Activated CD8-positive, alpha-beta memory T cell treated with anti-CD3 and anti-CD28 coated beads, Interleukin-2, amount 10 ng/mL, durations not matched to agents 7 days and 5 days (primary cell): ENCODE measurements at regions not wholly inside any gene's neighbourhood (a gene's known extent, or its start where the extent isn't known, plus 50 kb on each side); places are given as distances from the start of the nearest gene placed in this dataset.

Source experiments
- ATAC-seq: fragments of 150-1000 bp; cut with Tn5 transposase; one replicate; pipeline ENCODE4 v1.10.0; 2021; ENCODE audit warnings: moderate library complexity
- CTCF ChIA-PET: fragments of 350-600 bp; sonication (Branson Sonifier 250); formaldehyde crosslinking; loops from one replicate; lab custom pipeline; 2021; ENCODE audit warnings: antibody characterized with exemption; lab: Charles Lee
- DNase-seq: peaks from one replicate; pipeline ENCODE4 v3.0.0-alpha.2; 2020
- H3K27ac Mint-ChIP-seq: one replicate; pipeline ENCODE4 v1.8.0; 2021; ENCODE audit warnings: mild to moderate bottlenecking, mixed read lengths
- H3K27me3 Mint-ChIP-seq: one replicate; pipeline ENCODE4 v1.8.0; 2021; ENCODE audit warnings: mixed read lengths
- H3K36me3 Mint-ChIP-seq: one replicate; pipeline ENCODE4 v1.8.0; 2021; ENCODE audit warnings: mild to moderate bottlenecking, mixed read lengths
- H3K4me1 Mint-ChIP-seq: one replicate; pipeline ENCODE4 v1.8.0; 2021; ENCODE audit warnings: mixed read lengths
- H3K4me3 Mint-ChIP-seq: one replicate; pipeline ENCODE4 v1.8.0; 2021; ENCODE audit warnings: mild to moderate bottlenecking, moderate library complexity, mixed read lengths
- H3K9me3 Mint-ChIP-seq: one replicate; pipeline ENCODE4 v1.8.0; 2022; ENCODE audit warnings: low read depth, mixed read lengths

DNA sequence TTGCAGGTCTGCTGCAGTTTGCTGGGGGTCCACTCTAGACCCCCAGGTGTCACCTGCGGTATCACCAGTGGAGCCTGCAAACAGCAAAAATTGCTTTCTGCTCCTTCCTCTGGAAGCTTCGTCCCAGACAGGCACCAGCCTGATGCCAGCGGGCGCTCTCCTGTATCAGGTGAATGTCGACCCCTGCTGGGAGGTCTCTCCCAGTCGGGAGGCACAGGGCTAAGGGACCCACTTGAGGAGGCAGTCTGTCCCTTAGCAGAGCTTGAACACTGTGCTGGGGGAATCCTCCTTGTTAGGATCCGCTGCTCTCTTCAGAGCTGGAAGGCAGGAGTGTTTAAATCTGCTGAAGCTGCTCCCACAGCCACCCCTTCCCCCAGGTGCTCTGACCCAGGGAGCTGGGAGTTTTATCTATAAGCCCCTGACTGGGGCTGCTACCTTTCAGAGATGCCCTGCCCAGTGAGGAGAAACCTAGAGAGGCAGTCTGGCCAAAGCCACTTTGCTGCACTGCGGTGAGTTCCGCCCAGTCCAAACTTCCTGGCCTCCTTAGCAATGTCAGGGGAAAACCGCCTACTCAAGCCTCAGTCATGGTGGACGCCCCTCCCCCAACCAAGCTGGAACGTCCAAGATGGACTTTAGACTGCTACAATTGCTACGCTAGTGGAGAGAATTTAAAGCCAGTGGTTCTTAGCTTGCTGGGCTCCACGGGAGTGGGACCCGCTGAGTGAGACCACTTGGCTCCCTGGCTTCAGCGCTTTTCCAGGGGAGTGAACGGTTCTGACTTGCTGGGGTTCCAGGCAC is 652.5 kb downstream of the KCNJ3 start:
- ATAC-seq = no peak
- H3K27me3 Mint-ChIP-seq = no peaks in the 10 kb centered on the region
- H3K27ac Mint-ChIP-seq = no peak overlapping the region
- no peaks in the 10 kb centered on the region for H3K36me3 Mint-ChIP-seq
- H3K4me1 Mint-ChIP-seq = no peaks in the 10 kb centered on the region
- no peak overlapping the region for H3K4me3 Mint-ChIP-seq
- no peak for DNase-seq
- H3K9me3 Mint-ChIP-seq = peaks cover 3% of the 10 kb centered on the region
- CTCF ChIA-PET = no interaction called here

DNA sequence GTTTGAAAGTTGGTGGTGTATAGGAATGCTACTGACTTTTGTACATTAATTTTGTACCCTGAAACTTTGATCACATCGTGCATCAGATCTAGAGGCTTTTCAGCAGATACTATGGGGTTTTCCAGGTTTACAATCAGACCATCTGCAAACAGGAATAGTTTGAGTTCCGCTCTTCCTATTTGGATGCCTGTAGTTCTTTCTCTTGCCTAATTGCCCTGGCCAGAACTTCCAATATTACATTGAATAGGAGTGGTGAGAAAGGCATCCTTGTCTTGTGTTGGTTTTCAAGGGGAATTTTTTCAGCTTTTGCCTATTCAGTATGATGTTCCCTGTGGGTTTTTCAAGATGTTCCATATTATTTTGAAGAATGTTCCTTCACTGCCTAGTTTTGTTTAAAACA is 633.5 kb downstream of the KCNJ3 start:
- Mint-ChIP-seq H3K9me3 (peaks cover 2% of the 10 kb centered on the region), H3K4me1 (no peaks in the 10 kb centered on the region), H3K27me3 (no peaks in the 10 kb centered on the region), H3K36me3 (no peaks in the 10 kb centered on the region), H3K27ac (no peak overlapping the region), H3K4me3 (no peak overlapping the region)
- DNase-seq (no peak), ATAC-seq (no peak)
- CTCF ChIA-PET = no interaction called here

DNA sequence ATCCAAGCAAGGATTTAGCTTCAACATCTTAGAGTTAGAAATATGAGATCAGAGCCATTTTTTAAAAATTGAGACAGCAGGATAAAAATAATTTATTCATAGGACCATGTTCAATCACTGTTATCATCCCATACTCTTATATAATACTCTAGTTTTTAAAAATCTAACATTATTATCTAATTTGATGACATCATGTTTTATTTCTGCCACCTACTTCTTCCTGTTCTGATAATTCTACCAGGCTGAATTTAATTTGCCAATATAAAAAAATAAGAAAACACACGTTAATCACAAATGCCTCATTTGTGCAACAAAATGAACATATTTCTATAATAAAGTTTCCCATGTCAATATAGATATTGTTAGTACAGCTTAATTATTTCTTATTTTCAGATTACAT is 621.7 kb downstream of the KCNJ3 start:
- Mint-ChIP-seq H3K27ac (no peak overlapping the region), H3K4me3 (no peak overlapping the region), H3K27me3 (no peaks in the 10 kb centered on the region), H3K36me3 (no peaks in the 10 kb centered on the region), H3K9me3 (no peaks in the 10 kb centered on the region), H3K4me1 (no peaks in the 10 kb centered on the region)
- ATAC-seq (no peak), DNase-seq (no peak)
- CTCF ChIA-PET = no interaction called here

DNA sequence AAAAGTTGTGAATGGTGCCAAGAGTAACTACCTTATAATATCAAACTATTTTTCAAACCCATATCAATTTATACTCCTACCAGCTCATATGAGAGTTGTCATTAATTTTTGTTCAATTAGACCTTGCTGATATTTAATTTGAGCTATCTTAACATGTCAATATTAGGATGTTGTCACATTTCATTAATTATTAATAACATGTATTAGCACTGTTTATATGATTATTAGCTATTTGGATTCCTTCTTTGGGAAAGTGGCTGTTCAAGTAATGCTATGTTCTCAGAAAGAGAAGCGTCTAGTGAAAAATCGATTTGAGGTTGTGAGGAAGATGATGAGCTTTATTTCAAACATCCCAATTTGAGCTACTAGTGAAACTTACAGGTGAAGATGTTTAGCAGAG is 620.2 kb downstream of the KCNJ3 start:
- Mint-ChIP-seq H3K4me3 (no peak overlapping the region), H3K27me3 (no peaks in the 10 kb centered on the region), H3K4me1 (no peaks in the 10 kb centered on the region), H3K36me3 (no peaks in the 10 kb centered on the region), H3K27ac (no peak overlapping the region), H3K9me3 (no peaks in the 10 kb centered on the region)
- DNase-seq (no peak), ATAC-seq (no peak)
- CTCF ChIA-PET = no interaction called here

DNA sequence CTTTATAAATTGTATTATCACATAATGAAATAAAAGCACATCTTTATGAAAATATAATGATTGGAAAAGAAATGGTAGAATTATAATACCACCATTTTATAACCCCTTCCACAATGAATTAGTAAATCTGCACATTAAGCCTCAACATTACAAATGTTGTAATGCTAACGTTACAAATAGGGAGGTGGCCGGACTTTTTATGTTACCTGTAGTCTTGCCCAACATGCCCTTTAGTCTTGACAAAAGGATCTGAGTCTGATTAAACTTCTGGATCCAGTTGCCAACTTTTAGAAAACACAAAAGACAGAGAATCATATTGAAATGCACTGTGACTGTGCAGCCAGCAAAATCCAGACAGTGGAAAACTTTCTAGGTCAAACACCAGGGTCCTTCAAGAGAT is 617.3 kb downstream of the KCNJ3 start:
- H3K4me3 Mint-ChIP-seq = no peak overlapping the region
- no peak for DNase-seq
- no peaks in the 10 kb centered on the region for H3K27me3 Mint-ChIP-seq

DNA sequence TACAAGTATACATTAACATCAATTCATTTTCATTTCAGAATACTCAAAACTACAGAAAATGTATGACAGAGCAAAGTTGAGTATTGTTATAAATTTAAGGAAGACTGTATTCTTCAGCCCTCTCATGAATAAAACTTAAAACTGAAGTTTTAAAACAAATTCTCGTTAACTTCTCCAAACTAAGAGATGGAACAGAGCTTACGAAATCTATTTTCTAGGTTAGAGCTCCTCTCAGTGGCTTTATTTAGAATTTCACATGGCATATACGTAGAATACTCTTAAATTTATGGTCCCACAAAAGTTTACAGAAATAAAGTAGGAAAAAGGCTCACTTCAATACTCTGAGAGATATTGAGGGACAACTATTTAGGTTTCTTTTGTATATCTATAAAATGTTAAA is 612.1 kb downstream of the KCNJ3 start:
- CTCF ChIA-PET = no interaction called here
- no peaks in the 10 kb centered on the region for H3K36me3 Mint-ChIP-seq
- H3K27me3 Mint-ChIP-seq = no peaks in the 10 kb centered on the region
- H3K4me1 Mint-ChIP-seq = no peaks in the 10 kb centered on the region
- H3K9me3 Mint-ChIP-seq = no peaks in the 10 kb centered on the region
- no peak for DNase-seq
- no peak overlapping the region for H3K4me3 Mint-ChIP-seq
- no peak for ATAC-seq
- no peak overlapping the region for H3K27ac Mint-ChIP-seq

More for the DNA sequence above, 617.3 kb downstream of the KCNJ3 start:
- H3K36me3 Mint-ChIP-seq = no peaks in the 10 kb centered on the region
- CTCF ChIA-PET = no interaction called here
- no peak for ATAC-seq
- no peaks in the 10 kb centered on the region for H3K4me1 Mint-ChIP-seq
- H3K9me3 Mint-ChIP-seq = no peaks in the 10 kb centered on the region
- H3K27ac Mint-ChIP-seq = no peak overlapping the region

DNA sequence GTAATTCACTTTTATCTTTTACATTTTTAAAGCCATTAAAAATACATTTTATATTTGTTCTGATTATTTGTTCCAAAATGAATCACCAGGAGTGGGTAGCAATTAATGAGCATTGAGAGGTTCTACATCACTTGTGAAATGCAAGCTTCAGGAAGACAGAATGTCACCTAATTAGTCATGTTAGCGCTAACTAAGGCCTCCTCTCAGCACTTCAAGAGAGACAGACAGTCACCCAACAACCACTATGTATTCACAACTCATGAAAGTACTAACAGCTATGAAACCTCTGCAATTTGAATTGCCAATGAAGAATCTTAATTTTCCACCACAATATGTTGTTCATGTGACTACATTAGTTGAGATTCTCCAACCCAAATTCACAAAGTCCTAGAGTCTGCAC is 611.0 kb downstream of the KCNJ3 start:
- H3K4me1 Mint-ChIP-seq = no peaks in the 10 kb centered on the region
- H3K9me3 Mint-ChIP-seq = no peaks in the 10 kb centered on the region
- ATAC-seq (no peak), DNase-seq (no peak)
- H3K36me3 Mint-ChIP-seq = no peaks in the 10 kb centered on the region
- no peak overlapping the region for H3K27ac Mint-ChIP-seq
- CTCF ChIA-PET = no interaction called here
- no peaks in the 10 kb centered on the region for H3K27me3 Mint-ChIP-seq
- no peak overlapping the region for H3K4me3 Mint-ChIP-seq

DNA sequence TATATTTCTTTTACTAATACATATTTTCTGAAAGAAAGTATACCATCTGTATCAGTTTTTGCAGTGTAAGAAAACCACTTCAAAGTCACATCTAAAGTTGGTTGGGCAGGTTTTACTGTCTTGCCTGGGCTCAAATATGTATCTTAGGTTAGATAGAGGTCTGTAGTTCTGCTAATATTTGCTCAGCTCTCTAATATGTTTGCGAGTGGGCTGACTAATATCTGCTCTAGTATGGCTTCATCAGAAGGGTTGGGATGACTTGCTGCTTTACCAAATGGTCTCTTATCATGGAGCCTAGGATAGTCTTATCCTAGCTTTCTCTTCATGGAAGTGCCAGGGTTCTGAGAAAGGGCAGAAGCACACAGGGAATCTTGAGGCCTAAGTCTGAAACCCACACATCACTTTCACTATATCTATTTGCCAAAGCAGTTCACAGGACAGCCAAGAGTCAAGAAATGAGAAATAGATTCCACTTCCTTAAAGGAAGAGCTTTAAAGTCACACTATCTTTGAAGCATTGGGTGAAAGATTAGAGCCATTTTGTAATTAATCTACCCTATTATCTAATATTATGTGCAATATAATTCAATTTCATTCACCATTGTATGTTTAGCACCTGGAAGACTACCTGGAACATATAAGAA is 610.0 kb downstream of the KCNJ3 start:
- CTCF ChIA-PET = no interaction called here
- no peak for ATAC-seq

DNA sequence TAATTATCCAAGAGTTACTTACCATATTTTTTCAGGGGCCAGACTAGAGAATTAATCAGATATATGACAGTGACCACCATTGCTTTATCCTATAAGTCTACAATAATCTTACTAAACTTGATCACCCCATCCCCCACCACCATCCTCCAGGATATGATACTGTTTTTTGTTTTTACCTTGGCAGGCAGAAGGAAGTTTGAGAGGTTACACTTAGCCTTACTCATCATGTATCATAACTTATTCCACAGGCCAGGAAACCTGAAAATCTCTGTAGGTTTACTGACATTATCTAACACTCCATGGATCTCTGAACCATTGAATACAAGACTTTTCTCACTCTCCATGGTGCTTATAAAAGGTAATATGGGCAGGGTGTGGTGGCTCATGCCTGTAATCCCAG is 602.7 kb downstream of the KCNJ3 start:
- CTCF ChIA-PET = no interaction called here
- Mint-ChIP-seq H3K27me3 (no peaks in the 10 kb centered on the region), H3K36me3 (no peaks in the 10 kb centered on the region), H3K27ac (no peak overlapping the region), H3K4me3 (no peak overlapping the region), H3K4me1 (no peaks in the 10 kb centered on the region), H3K9me3 (no peaks in the 10 kb centered on the region)
- ATAC-seq = no peak
- DNase-seq = no peak

More for the DNA sequence above, 610.0 kb downstream of the KCNJ3 start:
- DNase-seq = no peak
- Mint-ChIP-seq H3K4me3 (no peak overlapping the region), H3K4me1 (no peaks in the 10 kb centered on the region), H3K27ac (no peak overlapping the region), H3K36me3 (no peaks in the 10 kb centered on the region), H3K9me3 (no peaks in the 10 kb centered on the region), H3K27me3 (no peaks in the 10 kb centered on the region)

DNA sequence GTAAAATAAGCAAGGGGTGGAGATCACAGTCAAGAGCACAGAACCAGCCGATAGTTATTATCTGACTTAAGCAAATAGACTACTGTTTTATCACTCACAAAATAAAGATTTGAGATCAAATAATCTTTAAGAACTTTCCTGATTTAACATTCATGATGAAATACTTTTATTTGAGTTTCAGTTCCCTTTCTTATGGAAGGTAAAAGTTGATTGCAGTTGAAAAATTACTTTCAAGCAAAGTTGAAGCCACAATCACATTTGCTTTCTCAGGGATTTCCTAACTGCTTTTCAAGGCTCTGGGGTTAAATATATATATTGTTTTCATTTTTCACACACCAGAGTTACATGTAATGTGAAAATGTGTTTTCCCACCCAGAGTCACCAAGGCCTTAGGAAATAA is 599.5 kb downstream of the KCNJ3 start:
- no peak for DNase-seq
- H3K4me1 Mint-ChIP-seq = no peaks in the 10 kb centered on the region
- no peak for ATAC-seq
- CTCF ChIA-PET = no interaction called here
- no peak overlapping the region for H3K27ac Mint-ChIP-seq
- no peaks in the 10 kb centered on the region for H3K9me3 Mint-ChIP-seq
- no peak overlapping the region for H3K4me3 Mint-ChIP-seq
- no peaks in the 10 kb centered on the region for H3K36me3 Mint-ChIP-seq
- H3K27me3 Mint-ChIP-seq = no peaks in the 10 kb centered on the region

DNA sequence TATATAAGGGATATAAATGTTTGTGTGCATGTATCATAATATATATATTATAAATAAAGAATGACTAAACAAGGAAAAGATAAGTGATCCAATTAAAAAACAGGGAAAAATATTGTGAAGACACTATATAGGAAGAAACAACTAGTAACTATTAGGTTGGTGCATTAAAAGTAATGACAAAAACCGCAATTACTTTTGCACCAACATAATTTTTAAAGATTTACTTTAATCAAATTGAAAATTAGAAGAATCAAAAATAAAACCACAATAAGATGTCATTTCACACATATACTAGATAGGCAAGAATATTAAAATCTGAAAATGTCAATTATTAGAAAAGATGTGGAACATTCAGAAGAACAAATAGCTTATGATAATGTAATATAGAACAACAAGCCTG is 595.9 kb downstream of the KCNJ3 start:
- ATAC-seq (no peak), DNase-seq (no peak)
- H3K27ac Mint-ChIP-seq = no peak overlapping the region
- H3K27me3 Mint-ChIP-seq = no peaks in the 10 kb centered on the region
- CTCF ChIA-PET = no interaction called here
- no peaks in the 10 kb centered on the region for H3K36me3 Mint-ChIP-seq
- H3K9me3 Mint-ChIP-seq = peaks cover 2% of the 10 kb centered on the region
- H3K4me3 Mint-ChIP-seq = no peak overlapping the region
- H3K4me1 Mint-ChIP-seq = no peaks in the 10 kb centered on the region

DNA sequence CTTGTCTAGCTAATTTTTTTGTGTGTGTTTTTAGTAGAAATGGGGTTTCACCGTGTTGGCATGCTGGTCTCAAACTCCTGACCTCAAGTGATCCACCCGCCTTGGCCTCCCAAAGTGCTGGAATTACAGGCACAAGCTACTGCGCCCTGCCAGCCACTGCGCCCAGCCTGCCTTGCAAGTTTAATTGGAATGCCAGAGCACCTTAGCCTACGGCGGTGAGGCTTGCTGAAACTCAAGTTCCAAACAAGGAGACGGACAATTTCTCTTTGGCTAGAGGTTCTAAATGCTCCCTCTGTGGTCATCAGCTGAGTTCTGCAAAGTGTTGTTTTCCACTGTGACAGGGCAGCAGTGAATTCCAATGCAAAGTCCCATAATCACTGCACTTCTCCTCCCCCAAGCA is 583.4 kb downstream of the KCNJ3 start:
- Mint-ChIP-seq H3K36me3 (no peaks in the 10 kb centered on the region), H3K27me3 (no peaks in the 10 kb centered on the region), H3K4me1 (no peaks in the 10 kb centered on the region), H3K9me3 (no peaks in the 10 kb centered on the region), H3K27ac (no peak overlapping the region), H3K4me3 (no peak overlapping the region)
- CTCF ChIA-PET = no interaction called here
- ATAC-seq = no peak
- no peak for DNase-seq

DNA sequence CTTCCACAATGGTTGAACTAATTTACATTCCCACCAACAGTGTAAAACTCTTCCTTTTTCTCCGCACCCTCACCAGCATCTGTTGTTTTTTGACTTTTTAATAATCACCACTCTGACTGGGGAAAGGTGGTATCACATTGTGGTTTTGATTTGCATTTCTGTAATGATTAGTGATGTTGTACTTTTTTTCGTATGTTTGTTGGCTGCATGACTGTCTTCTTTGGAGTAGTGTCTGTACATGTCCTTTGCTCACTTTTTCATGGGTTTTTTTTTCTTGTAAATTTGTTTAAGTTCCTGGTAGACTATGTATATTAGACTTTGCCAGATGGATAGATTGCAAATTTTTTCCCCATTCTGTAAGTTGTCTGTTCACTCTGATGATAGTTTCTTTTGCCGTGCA is 574.8 kb downstream of the KCNJ3 start:
- Mint-ChIP-seq H3K27ac (no peak overlapping the region), H3K4me3 (no peak overlapping the region), H3K36me3 (no peaks in the 10 kb centered on the region), H3K27me3 (no peaks in the 10 kb centered on the region), H3K4me1 (no peaks in the 10 kb centered on the region), H3K9me3 (no peaks in the 10 kb centered on the region)
- ATAC-seq (no peak), DNase-seq (no peak)
- CTCF ChIA-PET = no interaction called here

DNA sequence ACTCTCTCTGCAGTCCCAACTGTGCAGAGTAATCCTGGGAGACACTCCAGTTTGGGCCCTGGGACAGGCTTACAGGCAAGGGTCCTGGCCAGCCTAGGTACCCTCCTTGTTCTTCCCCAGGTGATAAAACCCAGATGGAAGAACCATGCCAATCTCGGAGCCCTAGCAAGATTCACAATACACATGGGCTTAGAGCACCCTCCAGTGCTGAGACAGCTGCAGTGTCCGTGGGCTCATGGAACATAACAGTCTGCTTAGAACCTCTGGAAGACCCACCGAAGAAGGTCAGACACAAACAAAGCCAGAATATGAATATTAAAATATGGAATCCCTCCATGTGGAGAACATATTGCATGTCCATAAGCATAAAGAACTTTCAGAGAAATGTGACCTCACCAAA is 568.1 kb downstream of the KCNJ3 start:
- no peak overlapping the region for H3K27ac Mint-ChIP-seq
- CTCF ChIA-PET = no interaction called here
- H3K36me3 Mint-ChIP-seq = no peaks in the 10 kb centered on the region
- peaks cover 3% of the 10 kb centered on the region for H3K9me3 Mint-ChIP-seq
- H3K27me3 Mint-ChIP-seq = no peaks in the 10 kb centered on the region
- no peak overlapping the region for H3K4me3 Mint-ChIP-seq
- ATAC-seq (no peak), DNase-seq (no peak)
- H3K4me1 Mint-ChIP-seq = no peaks in the 10 kb centered on the region
